DND-41 (cell line): ENCODE measurements at regions not wholly inside any gene's neighbourhood (a gene's known extent, or its start where the extent isn't known, plus 50 kb on each side); places are given as distances from the start of the nearest gene placed in this dataset.

Experiments used
- ATAC-seq: fragments of 200-7000 bp; cut with Tn5 transposase; 3 replicates; pipeline ENCODE4 v1.9.1; 2021; ENCODE audit warnings: low read depth; ENCODE audit not compliant: insufficient read depth
- DNase-seq: peaks from one replicate; pipeline ENCODE4 v3.0.0-alpha.2; 2020
- H2AFZ ChIP-seq: 2 replicates; pipeline ENCODE4 v1.6.0; 2012; ENCODE audit warnings: low read depth, low read length
- H3K27ac ChIP-seq: 2 replicates; pipeline ENCODE4 v1.5.1; 2012; ENCODE audit warnings: low read length, inconsistent platforms
- H3K27me3 ChIP-seq: fragments of 200-600 bp; sonication (generic); 2 replicates; pipeline ENCODE4 v1.6.0; 2012; ENCODE audit warnings: low read length, mild to moderate bottlenecking, inconsistent platforms; ENCODE audit not compliant: insufficient read depth, poor library complexity
- H3K36me3 ChIP-seq: 2 replicates; pipeline ENCODE4 v1.5.1; 2012; ENCODE audit warnings: low read length, inconsistent platforms; ENCODE audit not compliant: insufficient read depth
- H3K4me1 ChIP-seq: 2 replicates; pipeline ENCODE4 v1.5.1; 2012; ENCODE audit warnings: mild to moderate bottlenecking, low read length; ENCODE audit not compliant: insufficient read depth
- H3K4me2 ChIP-seq: 2 replicates; pipeline ENCODE4 v1.6.0; 2012; ENCODE audit warnings: mild to moderate bottlenecking, moderate library complexity, low read length, inconsistent platforms; ENCODE audit not compliant: insufficient read depth
- H3K4me3 ChIP-seq, 2 experiments: fragments of 200-600 bp in 1 of 2; shearing (Covaris generic) in 1 of 2; 2 replicates each; pipeline ENCODE4 v1.5.1; 2012 to 2016; ENCODE audit warnings: inconsistent platforms in 2 of 2, low read length in 2 of 2, mild to moderate bottlenecking in 2 of 2, low read depth in 1 of 2, moderate library complexity in 1 of 2
- H3K79me2 ChIP-seq: 2 replicates; pipeline ENCODE4 v1.6.0; 2012; ENCODE audit warnings: low read length, inconsistent platforms; ENCODE audit not compliant: insufficient read depth
- H3K9ac ChIP-seq: 2 replicates; pipeline ENCODE4 v1.6.0; 2012; ENCODE audit warnings: low read depth, mild to moderate bottlenecking, inconsistent platforms, low read length, moderate library complexity
- H3K9me3 ChIP-seq: 2 replicates; pipeline ENCODE4 v1.5.1; 2012; ENCODE audit warnings: low read length, moderate library complexity, mild to moderate bottlenecking, inconsistent platforms; ENCODE audit not compliant: insufficient read depth, severe bottlenecking
- H4K20me1 ChIP-seq: 2 replicates; pipeline ENCODE4 v1.6.0; 2012; ENCODE audit warnings: low read length; ENCODE audit not compliant: insufficient read depth
- EZH2 ChIP-seq: IDR thresholded peaks from 3 replicates; pipeline ENCODE4 v1.6.1; 2012; ENCODE audit warnings: borderline replicate concordance, low read depth, mild to moderate bottlenecking, moderate library complexity, low read length, inconsistent platforms; ENCODE audit not compliant: severe bottlenecking
- TF ChIP-seq, protein P1 (sequence below): IDR thresholded peaks from 2 replicates; pipeline ENCODE4 v1.5.1; 2012; ENCODE audit warnings: borderline replicate concordance, low read length, moderate library complexity, mild to moderate bottlenecking; ENCODE audit not compliant: poor library complexity, severe bottlenecking; ENCODE audit errors: extremely low read depth

DNA sequence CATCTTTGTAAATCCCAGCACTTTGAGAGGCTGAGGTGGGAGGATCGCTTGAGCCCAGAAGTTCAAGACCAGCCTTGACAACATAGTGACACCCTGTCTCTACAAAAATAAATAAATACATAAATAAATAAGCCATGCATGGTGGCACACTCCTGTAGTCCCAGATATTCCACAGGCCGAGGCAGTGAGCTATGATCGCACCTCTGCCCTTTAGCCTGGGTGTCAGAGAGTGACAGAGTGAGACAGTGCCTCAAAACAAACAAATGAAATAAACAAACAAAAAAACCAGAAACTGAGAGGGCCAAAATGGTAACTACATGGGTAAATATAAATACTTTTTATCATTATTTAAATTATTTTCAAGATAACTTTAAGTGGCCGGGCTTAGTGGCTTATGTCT, 445.4 kb downstream of the ZIC1 start:
- Histone ChIP-seq H3K4me3 (no peak overlapping the region), H3K9me3 (no peaks in the 10 kb centered on the region), H3K79me2 (no peaks in the 10 kb centered on the region), H2AFZ (no peak overlapping the region), H3K36me3 (no peaks in the 10 kb centered on the region), H3K4me2 (no peak overlapping the region), H4K20me1 (no peaks in the 10 kb centered on the region), H3K27ac (no peak overlapping the region), H3K9ac (no peak overlapping the region), H3K27me3 (no peaks in the 10 kb centered on the region), H3K4me1 (no peaks in the 10 kb centered on the region)
- DNase-seq (no peak), ATAC-seq (no peak)
- TF ChIP-seq, protein P1, sequence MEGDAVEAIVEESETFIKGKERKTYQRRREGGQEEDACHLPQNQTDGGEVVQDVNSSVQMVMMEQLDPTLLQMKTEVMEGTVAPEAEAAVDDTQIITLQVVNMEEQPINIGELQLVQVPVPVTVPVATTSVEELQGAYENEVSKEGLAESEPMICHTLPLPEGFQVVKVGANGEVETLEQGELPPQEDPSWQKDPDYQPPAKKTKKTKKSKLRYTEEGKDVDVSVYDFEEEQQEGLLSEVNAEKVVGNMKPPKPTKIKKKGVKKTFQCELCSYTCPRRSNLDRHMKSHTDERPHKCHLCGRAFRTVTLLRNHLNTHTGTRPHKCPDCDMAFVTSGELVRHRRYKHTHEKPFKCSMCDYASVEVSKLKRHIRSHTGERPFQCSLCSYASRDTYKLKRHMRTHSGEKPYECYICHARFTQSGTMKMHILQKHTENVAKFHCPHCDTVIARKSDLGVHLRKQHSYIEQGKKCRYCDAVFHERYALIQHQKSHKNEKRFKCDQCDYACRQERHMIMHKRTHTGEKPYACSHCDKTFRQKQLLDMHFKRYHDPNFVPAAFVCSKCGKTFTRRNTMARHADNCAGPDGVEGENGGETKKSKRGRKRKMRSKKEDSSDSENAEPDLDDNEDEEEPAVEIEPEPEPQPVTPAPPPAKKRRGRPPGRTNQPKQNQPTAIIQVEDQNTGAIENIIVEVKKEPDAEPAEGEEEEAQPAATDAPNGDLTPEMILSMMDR = no peak
- TF ChIP-seq EZH2 = no peak

DNA sequence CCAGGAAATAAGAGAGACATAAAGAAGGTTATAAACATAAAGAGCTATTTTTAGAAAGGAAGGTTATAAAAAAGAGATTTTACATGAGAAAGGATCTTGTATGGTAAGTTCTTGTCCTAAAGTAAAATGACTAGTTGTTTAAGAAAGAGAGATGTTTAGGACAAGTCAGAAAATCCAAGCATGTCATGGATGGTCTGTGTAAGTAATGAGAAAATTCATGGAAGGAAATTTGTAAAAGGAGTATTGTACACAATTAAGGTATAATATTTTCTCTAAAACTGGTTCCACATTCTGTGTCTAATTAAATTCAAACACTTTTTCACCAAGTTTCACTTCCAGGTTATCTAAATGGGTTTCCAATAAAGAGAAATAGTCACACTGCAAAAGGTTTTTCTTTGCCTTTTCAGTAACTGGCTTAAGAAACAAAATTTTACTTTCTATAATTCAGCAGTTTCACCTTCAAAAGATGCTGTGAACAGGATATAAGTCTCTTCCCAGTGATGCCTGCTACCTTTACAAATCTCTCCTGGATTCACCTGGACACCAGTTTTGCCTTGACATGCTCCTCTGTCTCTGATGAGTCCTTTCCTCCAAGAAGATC, 455.7 kb downstream of the ZIC1 start:
- Histone ChIP-seq H3K9me3 (peaks cover 29% of the 10 kb centered on the region), H3K9ac (no peak overlapping the region)

DNA sequence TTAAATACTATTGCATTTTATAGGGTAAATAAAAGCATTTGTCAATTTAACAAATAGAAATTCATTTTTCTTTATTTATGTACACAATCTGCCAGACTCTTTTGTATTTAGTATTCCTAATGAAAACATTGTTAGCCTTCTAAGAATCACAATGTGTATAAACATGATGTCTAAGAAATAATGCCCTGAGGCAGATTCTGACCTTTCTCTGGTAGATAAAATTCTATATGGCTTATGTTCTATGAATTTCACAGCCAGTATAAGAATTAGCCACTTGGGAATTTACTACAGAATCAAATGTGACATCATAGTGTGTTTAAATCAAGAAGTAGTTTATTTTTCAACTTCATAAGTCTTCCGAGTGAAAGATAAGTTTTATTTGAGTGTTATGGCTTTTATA, 457.4 kb downstream of the ZIC1 start:
- Histone ChIP-seq H3K27me3 (no peaks in the 10 kb centered on the region), H3K9ac (no peak overlapping the region), H3K27ac (no peak overlapping the region), H2AFZ (no peak overlapping the region), H3K4me3 (no peak overlapping the region), H4K20me1 (no peaks in the 10 kb centered on the region), H3K4me2 (no peak overlapping the region), H3K4me1 (no peaks in the 10 kb centered on the region), H3K36me3 (no peaks in the 10 kb centered on the region), H3K9me3 (peaks cover 29% of the 10 kb centered on the region), H3K79me2 (no peaks in the 10 kb centered on the region)
- ATAC-seq = no peak
- no peak for TF ChIP-seq EZH2
- TF ChIP-seq, protein P1 = no peak
- no peak for DNase-seq

More for the DNA sequence above, 455.7 kb downstream of the ZIC1 start:
- no peak for TF ChIP-seq EZH2
- TF ChIP-seq, protein P1 = no peak
- no peak overlapping the region for H2AFZ ChIP-seq
- no peaks in the 10 kb centered on the region for H3K36me3 ChIP-seq
- H3K79me2 ChIP-seq = no peaks in the 10 kb centered on the region
- no peaks in the 10 kb centered on the region for H3K4me1 ChIP-seq
- H3K4me3 ChIP-seq = no peak overlapping the region
- ATAC-seq (no peak), DNase-seq (no peak)
- H3K27ac ChIP-seq = no peak overlapping the region
- H4K20me1 ChIP-seq = no peaks in the 10 kb centered on the region
- H3K27me3 ChIP-seq = no peaks in the 10 kb centered on the region
- no peak overlapping the region for H3K4me2 ChIP-seq
